ENCODE measurements at regions not wholly inside any gene's neighbourhood (a gene's known extent, or its start where the extent isn't known, plus 50 kb on each side); places are given as distances from the start of the nearest gene placed in this dataset.

GRCh38 chr5:92023141-92023471 is 640.0 kb upstream of the ARRDC3 start:
- no peaks in the 10 kb centered on the region for H4K20me1 ChIP-seq (replicated peaks; ENCODE audit: control insufficient read depth, extremely low read depth, insufficient read depth, low read length)
- no TSS peak for BruUV-seq (replicated peaks)
- no peak overlapping the region for H3K27ac ChIP-seq (ENCODE audit: insufficient read depth, low read depth, low read length)
- H3K27me3 ChIP-seq (ENCODE audit: control insufficient read depth in 2 of 2, insufficient read depth in 2 of 2, low read length in 2 of 2) = no peaks in the 10 kb centered on the region
- H3K4me2 ChIP-seq (ENCODE audit: insufficient read depth, low read length) = no peak overlapping the region
- DNase-seq (ENCODE audit: low read depth, low spot score) (no peak), FAIRE-seq (no peak)
- H3K79me2 ChIP-seq (ENCODE audit: control insufficient read depth, insufficient read depth, low read length) = no peaks in the 10 kb centered on the region
- no peaks in the 10 kb centered on the region for H3K36me3 ChIP-seq (ENCODE audit: control insufficient read depth in 2 of 2, extremely low read depth in 1 of 2, insufficient read depth in 2 of 2, low read length in 2 of 2)
- ChIA-PET POLR2A (no interaction called here), CTCF (interaction anchor here (0.7 kb wide), 1 partner anchor 17 kb away, joined by 3 read pairs; no protein-coding TSS in a partner anchor)
- H3K4me3 ChIP-seq (replicated peaks in 1 of 3; ENCODE audit: insufficient read depth in 1 of 3, low read depth in 1 of 3, low read length in 3 of 3) = no peak overlapping the region
- H3K4me1 ChIP-seq (ENCODE audit: control insufficient read depth, extremely low read depth, insufficient read depth, low read length) = no peaks in the 10 kb centered on the region
- no peak overlapping the region for H3K9ac ChIP-seq (replicated peaks; ENCODE audit: extremely low read depth, insufficient read depth, low read length)
- H2AFZ ChIP-seq (ENCODE audit: low read depth, low read length) = no peak overlapping the region
- intact Hi-C loops (cut with micrococcal nuclease) (no loop called here), dilution Hi-C loops (cut with MboI; ENCODE audit: extremely low pct_ligation_motif_present, low sequenced_read_pairs) (no loop called here)
- TF ChIP-seq CTCF (IDR thresholded peaks at IDR 0.05; ENCODE audit: extremely low read depth in 1 of 2, insufficient read depth in 1 of 2, low read depth in 1 of 2, low read length in 2 of 2) = no peak
- no peak for TF ChIP-seq GATA2 (IDR thresholded peaks at IDR 0.05; ENCODE audit: insufficient read depth, insufficient read length, low read depth, low read length)
- TF ChIP-seq POLR2AphosphoS5 (IDR thresholded peaks at IDR 0.05; ENCODE audit: insufficient read depth, low read depth, low read length) = no peak
- no peak for TF ChIP-seq EZH2 (IDR thresholded peaks at IDR 0.05; ENCODE audit: borderline replicate concordance, low read depth, low read length, severe bottlenecking)
- TF ChIP-seq JUN (IDR thresholded peaks at IDR 0.05; ENCODE audit: borderline replicate concordance, insufficient read depth, insufficient read length, low read depth) = no peak
- no peak for TF ChIP-seq MAX (IDR thresholded peaks at IDR 0.05; ENCODE audit: insufficient read depth, insufficient read length)
- no peak for TF ChIP-seq FOS (IDR thresholded peaks at IDR 0.05; ENCODE audit: borderline replicate concordance, insufficient read depth, low read length)
- H3K9me1 ChIP-seq (replicated peaks; ENCODE audit: control insufficient read depth, extremely low read depth, insufficient read depth, low read length) = no peaks in the 10 kb centered on the region
- no peaks in the 10 kb centered on the region for H3K9me3 ChIP-seq (replicated peaks; ENCODE audit: control insufficient read depth, insufficient read depth, low read length)

Data from endothelial cell of umbilical vein (primary cell).